GM12891 (cell line): ENCODE measurements at regions not wholly inside any gene's neighbourhood (a gene's known extent, or its start where the extent isn't known, plus 50 kb on each side); places are given as distances from the start of the nearest gene placed in this dataset.

Experiments
- POLR2A ChIP-seq: IDR thresholded peaks from 2 replicates; pipeline ENCODE4 v1.6.1; 2011; ENCODE audit warnings: low read depth, low read length, control low read depth
- POLR2AphosphoS5 ChIP-seq: IDR thresholded peaks from 2 replicates; pipeline ENCODE4 v1.6.1; 2011; ENCODE audit warnings: low read depth, low read length, control low read depth
- SPI1 ChIP-seq: IDR thresholded peaks from 2 replicates; pipeline ENCODE4 v1.6.1; 2011; ENCODE audit warnings: low read depth, low read length, control low read depth
- TAF1 ChIP-seq: IDR thresholded peaks from 2 replicates; pipeline ENCODE4 v1.6.1; 2011; ENCODE audit warnings: low read depth, low read length, control low read depth

- TF ChIP-seq TAF1 (no peak), POLR2A (no peak), POLR2AphosphoS5 (no peak), SPI1 (peak; percentile 97)
Measured at GRCh38 chr4:10977534-10977933, 293.0 kb upstream of the CLNK start.
